HCT116 (cell line): ENCODE measurements at regions not wholly inside any gene's neighbourhood (a gene's known extent, or its start where the extent isn't known, plus 50 kb on each side); places are given as distances from the start of the nearest gene placed in this dataset.

ENCODE experiments used
- CEBPB ChIP-seq: IDR thresholded peaks from 2 replicates; pipeline ENCODE4 v1.6.1; 2012; ENCODE audit warnings: low read depth
- CTCF ChIP-seq, 3 experiments: fragments of 200-600 bp in 1 of 3; sonication (generic) in 1 of 3; IDR thresholded peaks in 2 of 3; conservative IDR thresholded peaks in 1 of 3; 2 replicates each; pipeline ENCODE4 v1.5.1; 2012 to 2017; ENCODE audit warnings: low read depth in 2 of 3, low read length in 2 of 3, antibody characterized with exemption in 1 of 3, borderline replicate concordance in 1 of 3, control low read depth in 1 of 3, mild to moderate bottlenecking in 1 of 3, mixed read lengths in 1 of 3, mixed run types in 1 of 3, moderate library complexity in 1 of 3; ENCODE audit not compliant: insufficient read depth in 1 of 3
- EZH2 ChIP-seq: fragments of 200-600 bp; sonication (generic); IDR thresholded peaks from 2 replicates; pipeline ENCODE4 v1.6.1; 2017; ENCODE audit warnings: antibody characterized with exemption, mixed run types
- JUND ChIP-seq: IDR thresholded peaks from 2 replicates; pipeline ENCODE4 v1.6.1; 2012
- MAX ChIP-seq: IDR thresholded peaks from 2 replicates; pipeline ENCODE4 v1.6.1; 2012
- POLR2AphosphoS5 ChIP-seq: IDR thresholded peaks from 2 replicates; pipeline ENCODE4 v1.6.1; 2011; ENCODE audit warnings: mild to moderate bottlenecking, low read depth, low read length, moderate library complexity
- RAD21 ChIP-seq: IDR thresholded peaks from 2 replicates; pipeline ENCODE4 v1.6.1; 2012; ENCODE audit warnings: low read depth, mild to moderate bottlenecking
- REST ChIP-seq: IDR thresholded peaks from 2 replicates; pipeline ENCODE4 v1.6.1; 2012; ENCODE audit warnings: low read depth
- SIN3A ChIP-seq: IDR thresholded peaks from 2 replicates; pipeline ENCODE4 v1.6.1; 2012; ENCODE audit warnings: low read depth
- SP1 ChIP-seq: IDR thresholded peaks from 2 replicates; pipeline ENCODE4 v1.6.1; 2012; ENCODE audit warnings: low read depth
- TCF7L2 ChIP-seq: IDR thresholded peaks from 2 replicates; pipeline ENCODE4 v1.7.0; 2011; ENCODE audit warnings: borderline replicate concordance, inconsistent platforms; ENCODE audit not compliant: insufficient read depth, insufficient read length; ENCODE audit errors: extremely low read depth
- ZNF274 ChIP-seq: fragments of 200-500 bp; sonication (Bioruptor generic); IDR thresholded peaks from 2 replicates; pipeline ENCODE4 v1.6.1; 2014; ENCODE audit warnings: mild to moderate bottlenecking, low read depth, low read length, inconsistent platforms

GRCh38 chr12:28826766-28827165, 322.3 kb upstream of the FAR2 start:
- TF ChIP-seq SP1 (no peak), CTCF (IDR thresholded peaks at IDR 0.05 in 2 of 3, conservative IDR thresholded peaks at IDR 0.05 in 1 of 3; ENCODE audit: borderline replicate concordance in 1 of 3, insufficient read depth in 1 of 3, low read depth in 2 of 3, low read length in 2 of 3) (no peak), POLR2AphosphoS5 (no peak), REST (no peak), ZNF274 (no peak), SIN3A (no peak), RAD21 (no peak), MAX (no peak), CEBPB (no peak), TCF7L2 (no peak), EZH2 (no peak), JUND (no peak)
